VCaP (cell line): ENCODE measurements at regions not wholly inside any gene's neighbourhood (a gene's known extent, or its start where the extent isn't known, plus 50 kb on each side); places are given as distances from the start of the nearest gene placed in this dataset.

ENCODE experiments used
- H3K27ac ChIP-seq: fragments of 450-650 bp; 2 replicates; pipeline ENCODE4 v1.5.1; 2017
- TF ChIP-seq, protein P1 (sequence below): fragments of 450-650 bp; conservative IDR thresholded peaks from 2 replicates; pipeline ENCODE4 v1.5.1; 2017; ENCODE audit warnings: mild to moderate bottlenecking, moderate library complexity

DNA sequence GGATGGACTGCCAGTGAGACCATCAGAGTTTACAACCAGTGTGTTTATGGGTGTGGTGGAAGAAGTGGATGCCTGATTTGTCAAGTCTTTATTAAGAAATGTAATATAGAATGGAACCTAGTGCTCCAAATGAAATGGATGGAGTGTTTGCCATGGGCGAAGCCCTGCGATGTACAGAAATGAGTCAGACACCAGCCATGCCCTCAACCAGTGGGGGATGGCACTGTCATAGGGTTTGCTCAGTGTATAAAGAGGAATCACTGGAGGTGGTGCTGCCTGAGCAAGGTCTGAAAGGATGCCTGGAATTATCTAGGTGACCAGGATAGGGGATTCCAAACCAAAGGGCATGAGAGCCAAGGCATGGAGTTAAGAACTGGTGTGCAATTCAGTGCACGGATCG lies 120.9 kb upstream of the MTNR1B start:
- TF ChIP-seq, protein P1, sequence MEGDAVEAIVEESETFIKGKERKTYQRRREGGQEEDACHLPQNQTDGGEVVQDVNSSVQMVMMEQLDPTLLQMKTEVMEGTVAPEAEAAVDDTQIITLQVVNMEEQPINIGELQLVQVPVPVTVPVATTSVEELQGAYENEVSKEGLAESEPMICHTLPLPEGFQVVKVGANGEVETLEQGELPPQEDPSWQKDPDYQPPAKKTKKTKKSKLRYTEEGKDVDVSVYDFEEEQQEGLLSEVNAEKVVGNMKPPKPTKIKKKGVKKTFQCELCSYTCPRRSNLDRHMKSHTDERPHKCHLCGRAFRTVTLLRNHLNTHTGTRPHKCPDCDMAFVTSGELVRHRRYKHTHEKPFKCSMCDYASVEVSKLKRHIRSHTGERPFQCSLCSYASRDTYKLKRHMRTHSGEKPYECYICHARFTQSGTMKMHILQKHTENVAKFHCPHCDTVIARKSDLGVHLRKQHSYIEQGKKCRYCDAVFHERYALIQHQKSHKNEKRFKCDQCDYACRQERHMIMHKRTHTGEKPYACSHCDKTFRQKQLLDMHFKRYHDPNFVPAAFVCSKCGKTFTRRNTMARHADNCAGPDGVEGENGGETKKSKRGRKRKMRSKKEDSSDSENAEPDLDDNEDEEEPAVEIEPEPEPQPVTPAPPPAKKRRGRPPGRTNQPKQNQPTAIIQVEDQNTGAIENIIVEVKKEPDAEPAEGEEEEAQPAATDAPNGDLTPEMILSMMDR, result no peak
- H3K27ac ChIP-seq, result peak overlapping the region; percentile 40

DNA sequence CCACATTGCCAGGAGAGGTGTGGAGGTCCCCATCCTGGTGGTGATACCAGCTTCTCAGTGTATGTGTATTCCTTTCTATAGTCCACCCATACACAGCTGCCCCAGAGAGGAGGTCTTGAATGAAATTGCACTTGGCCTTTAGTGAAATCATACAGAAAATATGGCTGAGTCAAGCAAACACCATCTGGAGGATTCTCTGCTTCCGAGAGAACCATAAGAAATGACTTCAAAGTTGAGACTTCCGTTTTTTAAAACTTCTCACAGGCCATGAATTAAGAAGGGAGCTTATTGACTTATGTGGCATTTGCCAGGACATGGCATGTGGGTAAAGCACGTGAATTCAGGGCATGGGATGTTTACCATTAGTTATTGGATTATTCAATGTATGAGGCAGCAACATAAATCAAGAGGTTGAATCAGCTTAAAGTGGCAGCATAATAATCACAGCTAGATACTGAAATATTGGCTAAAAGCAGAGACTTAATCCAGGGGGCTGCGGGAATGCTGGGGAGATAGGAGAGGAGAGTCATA lies 119.1 kb upstream of the MTNR1B start:
- peak overlapping the region; percentile 40; the same call in 1 of the 2 replicates for H3K27ac ChIP-seq
- TF ChIP-seq, protein P1, result no peak

DNA sequence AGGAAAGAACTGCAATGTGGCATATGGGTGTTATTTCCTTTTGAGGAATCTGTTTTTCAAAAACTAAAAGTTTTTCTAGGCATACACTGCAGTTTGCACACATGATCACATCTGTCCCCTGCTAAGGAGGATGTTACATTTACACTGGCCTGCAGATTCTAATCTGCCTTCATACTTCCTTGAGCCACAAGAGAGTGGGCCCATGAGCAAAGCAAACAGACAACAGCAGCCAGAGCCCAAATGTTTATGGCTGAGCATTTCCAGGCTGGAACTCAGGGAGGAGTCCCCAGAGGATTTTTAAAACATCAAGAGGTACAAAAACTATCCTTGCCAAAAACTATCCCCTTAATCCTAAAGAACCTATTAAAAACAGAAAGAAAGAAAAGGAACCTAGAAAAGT lies 117.2 kb upstream of the MTNR1B start:
- H3K27ac ChIP-seq, result peak overlapping the region; percentile 61
- TF ChIP-seq, protein P1, result no peak

DNA sequence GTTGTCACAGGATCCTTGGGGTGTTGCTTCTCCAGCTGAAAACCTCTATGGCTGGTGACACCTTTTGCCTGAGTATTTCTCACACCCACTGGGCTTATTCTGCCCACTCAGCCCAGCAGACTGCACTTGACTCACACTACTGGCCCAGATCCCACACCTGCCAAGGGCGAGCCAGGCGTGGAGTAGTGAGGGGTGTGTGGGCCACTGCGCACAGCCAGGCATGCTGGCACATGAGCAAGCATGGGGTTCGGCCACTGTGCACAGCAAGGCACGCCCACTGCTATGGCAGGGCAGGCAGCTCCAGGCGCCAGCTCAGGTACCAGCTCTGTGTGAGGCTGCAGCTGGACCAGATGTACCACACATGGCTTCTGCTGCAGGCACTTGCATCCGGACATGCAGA lies 116.5 kb upstream of the MTNR1B start:
- TF ChIP-seq, protein P1, result no peak
- peak overlapping the region; percentile 61 for H3K27ac ChIP-seq

DNA sequence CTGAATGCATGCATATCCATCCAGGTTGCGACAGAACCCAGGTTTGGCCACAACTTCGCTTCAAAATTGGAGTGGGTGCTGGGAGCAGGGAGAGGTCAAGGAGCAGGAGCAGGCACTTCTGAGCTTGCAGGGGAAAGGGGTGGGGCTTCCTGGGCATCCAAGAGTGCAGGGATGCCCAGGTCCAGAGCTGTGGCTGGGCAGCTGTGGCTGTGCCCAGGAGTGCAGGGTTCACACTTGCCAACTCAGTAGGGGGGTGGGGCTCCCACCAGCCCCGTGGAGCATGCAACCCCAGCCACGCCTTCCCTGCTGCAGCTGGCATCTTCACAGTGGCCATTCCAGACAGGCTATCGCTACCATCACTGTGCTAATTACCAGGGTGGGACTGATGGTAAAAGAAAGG lies 115.3 kb upstream of the MTNR1B start:
- no peak overlapping the region for H3K27ac ChIP-seq
- TF ChIP-seq, protein P1, result no peak

DNA sequence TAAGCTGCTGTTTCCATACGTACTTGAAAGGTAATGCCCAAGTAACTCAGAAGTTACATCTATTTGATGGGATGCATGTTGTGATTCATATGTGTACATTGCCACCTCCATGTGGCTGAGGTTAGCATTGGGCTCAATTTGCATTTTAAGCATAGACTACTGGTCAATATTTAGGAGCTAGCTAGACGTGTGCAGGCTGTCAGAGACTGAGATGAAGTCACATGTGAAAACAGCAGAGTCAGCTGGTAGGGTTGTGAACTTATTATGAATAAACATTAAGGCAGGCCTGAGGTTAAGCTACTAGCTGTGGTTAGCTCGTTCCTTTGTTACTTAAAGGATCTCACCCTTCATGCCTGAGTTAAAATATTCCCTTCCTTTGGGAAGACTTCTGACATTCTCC lies 114.5 kb upstream of the MTNR1B start:
- TF ChIP-seq, protein P1, result no peak
- H3K27ac ChIP-seq, result no peak overlapping the region

DNA sequence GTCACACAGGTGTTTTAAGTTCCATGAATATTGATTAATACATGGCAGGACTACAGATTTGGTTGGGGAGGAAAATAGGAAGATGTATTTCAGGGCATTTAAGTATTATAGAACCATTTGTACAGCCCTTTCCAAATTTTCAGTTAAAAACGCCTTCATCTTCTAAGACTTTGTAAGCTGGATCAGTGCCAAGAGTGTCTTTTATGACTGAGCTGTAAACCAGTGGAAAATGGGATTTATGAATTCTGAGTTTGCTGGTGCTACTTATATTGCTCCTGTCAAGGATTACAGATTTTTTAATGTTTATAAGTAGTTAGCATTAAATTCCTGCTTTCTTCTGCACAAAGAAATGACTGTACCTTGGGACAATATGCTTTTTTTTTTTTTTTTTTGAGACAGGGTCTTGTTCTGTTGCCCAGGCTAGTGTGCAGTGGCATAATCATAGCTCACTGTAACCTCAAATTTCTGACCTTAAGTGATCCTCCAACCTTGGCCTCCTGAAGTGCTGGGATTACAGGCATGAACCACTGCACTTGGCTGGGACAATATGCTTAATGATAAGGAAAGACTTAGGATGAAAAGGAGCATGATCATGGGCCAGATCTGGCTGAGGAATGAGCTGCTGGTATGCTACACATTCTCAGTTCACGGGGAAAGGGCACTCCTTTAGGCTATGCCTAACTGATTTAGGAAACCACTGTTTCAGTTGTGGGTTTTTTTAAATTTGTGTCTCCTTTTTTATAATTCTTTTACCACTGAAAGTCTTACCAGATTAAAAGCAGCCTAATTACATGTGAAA lies 113.6 kb upstream of the MTNR1B start:
- TF ChIP-seq, protein P1, result no peak
- H3K27ac ChIP-seq, result no peak overlapping the region
